Fibroblast of pulmonary artery (primary cell): ENCODE measurements at regions not wholly inside any gene's neighbourhood (a gene's known extent, or its start where the extent isn't known, plus 50 kb on each side); places are given as distances from the start of the nearest gene placed in this dataset.
A peak's percentile ranks its signal among the peaks of the same experiment; 100 is the strongest.
"Not testable (repeated sequence)": the region's sequence is repeated elsewhere in the genome, so short reads cannot be mapped to it uniquely, and the experiment has no call there.

Source experiments
- DNase-seq: peaks from one replicate; pipeline ENCODE4 v3.0.0-alpha.2; 2010; ENCODE audit warnings: low read depth
- H3K4me3 ChIP-seq: replicated peaks from 2 replicates; pipeline ENCODE4 v1.5.1; 2011; ENCODE audit warnings: low read depth, mild to moderate bottlenecking, control low read depth, low read length, moderate library complexity
- TF ChIP-seq, protein P1 (sequence below): IDR thresholded peaks from 2 replicates; pipeline ENCODE4 v1.5.1; 2011; ENCODE audit warnings: mild to moderate bottlenecking, control low read depth, low read length, inconsistent platforms; ENCODE audit errors: missing control alignments

GRCh38 chr12:20004952-20005351, 363.4 kb upstream of the PDE3A start:
- no peak overlapping the region for H3K4me3 ChIP-seq
- no peak for DNase-seq
- TF ChIP-seq, protein P1, sequence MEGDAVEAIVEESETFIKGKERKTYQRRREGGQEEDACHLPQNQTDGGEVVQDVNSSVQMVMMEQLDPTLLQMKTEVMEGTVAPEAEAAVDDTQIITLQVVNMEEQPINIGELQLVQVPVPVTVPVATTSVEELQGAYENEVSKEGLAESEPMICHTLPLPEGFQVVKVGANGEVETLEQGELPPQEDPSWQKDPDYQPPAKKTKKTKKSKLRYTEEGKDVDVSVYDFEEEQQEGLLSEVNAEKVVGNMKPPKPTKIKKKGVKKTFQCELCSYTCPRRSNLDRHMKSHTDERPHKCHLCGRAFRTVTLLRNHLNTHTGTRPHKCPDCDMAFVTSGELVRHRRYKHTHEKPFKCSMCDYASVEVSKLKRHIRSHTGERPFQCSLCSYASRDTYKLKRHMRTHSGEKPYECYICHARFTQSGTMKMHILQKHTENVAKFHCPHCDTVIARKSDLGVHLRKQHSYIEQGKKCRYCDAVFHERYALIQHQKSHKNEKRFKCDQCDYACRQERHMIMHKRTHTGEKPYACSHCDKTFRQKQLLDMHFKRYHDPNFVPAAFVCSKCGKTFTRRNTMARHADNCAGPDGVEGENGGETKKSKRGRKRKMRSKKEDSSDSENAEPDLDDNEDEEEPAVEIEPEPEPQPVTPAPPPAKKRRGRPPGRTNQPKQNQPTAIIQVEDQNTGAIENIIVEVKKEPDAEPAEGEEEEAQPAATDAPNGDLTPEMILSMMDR, result no peak

DNA sequence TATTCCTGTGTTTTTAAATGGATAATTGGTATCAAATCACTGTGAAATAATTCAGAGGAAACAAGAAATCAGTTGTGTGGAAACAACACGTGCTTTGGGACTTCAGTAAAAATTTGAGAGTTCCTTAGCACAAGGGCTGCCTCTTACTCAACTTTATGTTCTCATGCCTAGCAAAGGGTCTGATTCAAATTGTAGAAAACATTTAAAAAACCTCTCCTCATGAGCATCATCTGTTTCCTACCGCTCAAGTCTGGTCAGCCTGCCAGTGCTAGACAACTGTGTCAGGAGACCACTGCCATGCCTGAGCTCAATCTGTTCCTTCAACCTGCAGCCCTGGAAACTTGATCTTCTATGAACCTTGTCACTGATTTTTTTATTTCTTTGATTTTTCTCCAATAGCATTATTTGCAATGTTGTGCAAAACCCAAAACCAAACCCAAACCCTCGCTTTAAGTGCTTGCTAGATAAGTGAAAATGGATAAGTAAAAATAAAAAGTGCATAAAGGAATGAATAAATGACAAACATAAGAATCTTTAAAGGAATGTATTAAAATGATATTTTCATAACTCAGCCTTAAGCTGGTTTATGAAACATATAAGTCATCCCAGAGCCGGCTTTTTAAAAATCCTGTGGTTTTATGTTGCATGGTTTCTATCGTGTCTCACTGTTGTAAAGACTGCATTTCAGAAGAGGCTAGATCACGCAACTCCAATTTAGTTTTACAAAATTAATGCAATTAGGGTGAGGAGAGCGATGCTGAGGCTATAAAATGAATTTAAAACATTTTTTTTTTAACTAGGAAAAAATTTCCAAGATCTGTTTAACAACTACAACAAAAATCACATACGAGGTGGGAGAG, 361.2 kb upstream of the PDE3A start:
- no peak for DNase-seq

DNA sequence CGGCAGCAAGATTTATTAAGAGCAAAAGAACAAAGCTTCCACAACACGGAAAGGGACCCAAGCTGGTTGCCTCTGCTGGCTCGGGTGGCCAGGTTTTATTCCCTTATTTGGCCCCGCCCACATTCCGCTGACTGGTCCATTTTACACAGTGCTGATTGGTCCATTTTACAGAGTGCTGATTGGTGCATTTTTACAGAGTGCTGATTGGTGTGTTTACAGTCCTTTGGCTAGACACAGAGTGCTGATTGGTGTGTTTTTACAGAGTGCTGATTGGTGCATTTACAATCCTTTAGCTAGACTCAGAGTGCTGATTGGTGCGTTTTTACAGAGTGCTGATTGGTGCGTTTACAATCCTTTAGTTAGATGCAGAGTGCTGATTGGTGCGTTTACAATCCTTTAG, 358.4 kb upstream of the PDE3A start:
- DNase-seq, H3K4me3 ChIP-seq: not testable (repeated sequence)

More for the DNA sequence above, 361.2 kb upstream of the PDE3A start:
- TF ChIP-seq, protein P1, result no peak
- no peak overlapping the region for H3K4me3 ChIP-seq

GRCh38 chr12:20011200-20011599, 357.1 kb upstream of the PDE3A start:
- no peak overlapping the region for H3K4me3 ChIP-seq
- TF ChIP-seq, protein P1, result no peak
- peak; percentile 24 for DNase-seq

DNA sequence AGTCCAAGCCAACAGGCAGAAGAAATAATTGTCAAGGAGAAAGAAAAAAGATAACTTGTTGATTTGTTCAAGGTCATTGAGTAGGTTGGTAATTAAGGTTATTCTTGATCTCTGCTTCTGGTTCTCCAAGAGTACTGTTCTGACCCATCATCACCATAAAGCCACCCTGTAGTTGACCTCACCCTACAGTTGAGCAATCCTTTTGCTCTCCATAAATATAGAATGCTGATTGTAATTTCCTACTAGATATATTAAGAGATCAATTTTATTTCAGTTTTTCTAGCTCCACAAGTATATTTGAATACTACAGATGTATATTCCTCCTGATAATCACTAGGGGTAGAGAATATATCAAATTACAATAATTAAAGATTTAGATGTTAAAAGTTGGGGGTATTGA, 350.5 kb upstream of the PDE3A start:
- no peak for DNase-seq
- TF ChIP-seq, protein P1, result no peak
- H3K4me3 ChIP-seq, result no peak overlapping the region

- DNase-seq, result no peak
- TF ChIP-seq, protein P1, result no peak
- H3K4me3 ChIP-seq, result no peak overlapping the region
These were observed 349.9 kb upstream of the PDE3A start for GRCh38 chr12:20018406-20018805.

- no peak overlapping the region for H3K4me3 ChIP-seq
- DNase-seq, result peak; percentile 89
- TF ChIP-seq, protein P1, result no peak
These were observed 344.1 kb upstream of the PDE3A start for GRCh38 chr12:20024194-20024593.
